WERI-Rb-1 (cell line): ENCODE measurements at regions not wholly inside any gene's neighbourhood (a gene's known extent, or its start where the extent isn't known, plus 50 kb on each side); places are given as distances from the start of the nearest gene placed in this dataset.
"Not testable (repeated sequence)": the region's sequence is repeated elsewhere in the genome, so short reads cannot be mapped to it uniquely, and the experiment has no call there.

Source experiments
- DNase-seq: peaks from one replicate; pipeline ENCODE4 v3.0.0-alpha.2; 2020
- H3K27ac ChIP-seq: fragments of 250-450 bp; sonication (Bioruptor Pico); 2 replicates; pipeline ENCODE4 v1.5.1; 2020; ENCODE audit warnings: mild to moderate bottlenecking, moderate library complexity
- H3K27me3 ChIP-seq: fragments of 250-450 bp; sonication (Bioruptor Pico); 2 replicates; pipeline ENCODE4 v1.5.1; 2021; ENCODE audit warnings: mild to moderate bottlenecking, low read depth, moderate library complexity; ENCODE audit not compliant: insufficient read depth, severe bottlenecking
- H3K36me3 ChIP-seq: fragments of 250-450 bp; sonication (Bioruptor Pico); 2 replicates; pipeline ENCODE4 v1.5.1; 2020; ENCODE audit warnings: mild to moderate bottlenecking, moderate library complexity
- H3K4me3 ChIP-seq: 2 replicates; pipeline ENCODE4 v1.5.1; 2011; ENCODE audit warnings: low read depth, mild to moderate bottlenecking, control low read depth, low read length
- H3K9me3 ChIP-seq: fragments of 250-450 bp; sonication (Bioruptor Pico); 2 replicates; pipeline ENCODE4 v1.5.1; 2021; ENCODE audit warnings: mild to moderate bottlenecking, moderate library complexity; ENCODE audit not compliant: severe bottlenecking
- CTCF ChIP-seq: IDR thresholded peaks from 2 replicates; pipeline ENCODE4 v1.5.1; 2011; ENCODE audit warnings: low read depth, mild to moderate bottlenecking, control low read depth, inconsistent platforms, low read length

- Histone ChIP-seq H3K9me3 (no peaks in the 10 kb centered on the region), H3K36me3 (no peaks in the 10 kb centered on the region), H3K27me3 (no peaks in the 10 kb centered on the region), H3K4me3 (no peak overlapping the region), H3K27ac (no peak overlapping the region)
- DNase-seq: no peak
- TF ChIP-seq CTCF: no peak
Observed at GRCh38 chr19:30955112-30956104, 393.8 kb downstream of the TSHZ3 start.

GRCh38 chr19:30944276-30944932, 404.8 kb downstream of the TSHZ3 start:
- not testable (repeated sequence) for H3K4me3 ChIP-seq, H3K27me3 ChIP-seq, H3K9me3 ChIP-seq, H3K27ac ChIP-seq, DNase-seq, H3K36me3 ChIP-seq

- no peaks in the 10 kb centered on the region for H3K36me3 ChIP-seq
- DNase-seq: no peak
- no peak overlapping the region for H3K4me3 ChIP-seq
- no peaks in the 10 kb centered on the region for H3K9me3 ChIP-seq
- H3K27ac ChIP-seq: no peak overlapping the region
- TF ChIP-seq CTCF: no peak
- H3K27me3 ChIP-seq: no peaks in the 10 kb centered on the region
Observed at GRCh38 chr19:30943101-30943843, 406.0 kb downstream of the TSHZ3 start.

- no peak for TF ChIP-seq CTCF
Observed at GRCh38 chr19:30942636-30943035, 406.6 kb downstream of the TSHZ3 start.

GRCh38 chr19:30941591-30941990, 407.6 kb downstream of the TSHZ3 start:
- no peak for TF ChIP-seq CTCF
- Histone ChIP-seq H3K27ac (no peak overlapping the region), H3K9me3 (no peaks in the 10 kb centered on the region), H3K36me3 (no peaks in the 10 kb centered on the region), H3K27me3 (no peaks in the 10 kb centered on the region), H3K4me3 (no peak overlapping the region)
- DNase-seq: no peak

More at GRCh38 chr19:30942636-30943035, 406.6 kb downstream of the TSHZ3 start:
- Histone ChIP-seq H3K27ac (no peak overlapping the region), H3K27me3 (no peaks in the 10 kb centered on the region), H3K36me3 (no peaks in the 10 kb centered on the region), H3K4me3 (no peak overlapping the region), H3K9me3 (no peaks in the 10 kb centered on the region)
- DNase-seq: no peak

GRCh38 chr19:30936276-30936675, 413.0 kb downstream of the TSHZ3 start:
- H3K4me3 ChIP-seq: no peak overlapping the region
- no peaks in the 10 kb centered on the region for H3K36me3 ChIP-seq
- TF ChIP-seq CTCF: no peak
- H3K27ac ChIP-seq: no peak overlapping the region
- no peaks in the 10 kb centered on the region for H3K27me3 ChIP-seq
- no peaks in the 10 kb centered on the region for H3K9me3 ChIP-seq
- DNase-seq: no peak
